Hepatocyte (in vitro differentiated cells): ENCODE measurements at regions not wholly inside any gene's neighbourhood (a gene's known extent, or its start where the extent isn't known, plus 50 kb on each side); places are given as distances from the start of the nearest gene placed in this dataset.

Experiments used
- CTCF ChIP-seq: fragments of 200-600 bp; sonication (generic); IDR thresholded peaks from 2 replicates; pipeline ENCODE4 v1.5.1; 2016; ENCODE audit warnings: antibody characterized with exemption, mild to moderate bottlenecking; ENCODE audit not compliant: poor library complexity
- EZH2 ChIP-seq: fragments of 200-600 bp; sonication (generic); IDR thresholded peaks from 2 replicates; pipeline ENCODE4 v1.6.1; 2016; ENCODE audit warnings: antibody characterized with exemption, mild to moderate bottlenecking, borderline replicate concordance
- EZH2phosphoT487 ChIP-seq: fragments of 200-600 bp; sonication (generic); IDR thresholded peaks from one replicate; pipeline ENCODE4 v1.6.1; 2018; ENCODE audit warnings: antibody characterized with exemption, mild to moderate bottlenecking, low read depth, moderate library complexity; ENCODE audit not compliant: unreplicated experiment, severe bottlenecking

DNA sequence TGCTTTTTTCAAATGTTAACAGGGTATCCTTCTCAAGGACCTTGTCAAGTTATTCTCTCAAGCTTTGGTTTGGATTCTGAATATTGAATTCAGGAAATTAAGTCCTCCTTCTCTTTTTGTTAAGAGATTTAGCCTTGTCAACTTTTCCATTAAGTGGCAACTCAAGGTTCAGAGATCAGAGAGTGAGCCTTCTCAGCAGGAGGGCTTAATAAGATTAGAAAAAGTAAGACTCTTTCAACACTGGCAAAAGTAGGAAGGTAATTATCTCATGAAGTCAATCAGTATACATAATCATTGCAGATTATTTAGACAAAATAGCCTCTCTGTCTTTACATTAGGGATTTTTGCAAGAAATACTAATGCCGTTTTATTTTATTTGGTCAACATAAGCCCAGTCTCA lies 330.7 kb downstream of the KIF2B start:
- no peak for TF ChIP-seq CTCF
- TF ChIP-seq EZH2 = no peak
- no peak for TF ChIP-seq EZH2phosphoT487
